PC-3 (cell line): ENCODE measurements at regions not wholly inside any gene's neighbourhood (a gene's known extent, or its start where the extent isn't known, plus 50 kb on each side); places are given as distances from the start of the nearest gene placed in this dataset.

Source experiments
- ATAC-seq: fragments of 200-7000 bp; cut with Tn5 transposase; 2 replicates; pipeline ENCODE4 v1.9.1; 2020; ENCODE audit warnings: mild to moderate bottlenecking, moderate library complexity
- BruUV-seq: library from RNA; stranded (reverse); fragments of 400-500 nt; replicated peaks from 2 replicates; lab custom pipeline; 2021; lab: Mats Ljungman, UMichigan
- CTCF ChIA-PET: fragments of 300-600 bp; sonication (Branson Sonifier 250); formaldehyde crosslinking; loops from one replicate; lab custom pipeline; 2022; ENCODE audit warnings: antibody characterized with exemption; lab: Charles Lee
- POLR2A ChIA-PET: fragments of 300-600 bp; sonication (Branson Sonifier 250); formaldehyde crosslinking; loops from one replicate; lab custom pipeline; 2022; ENCODE audit warnings: antibody characterized with exemption; ENCODE audit not compliant: unreplicated experiment; lab: Charles Lee
- DNase-seq: peaks from one replicate; pipeline ENCODE4 v3.0.0-alpha.2; 2015
- H2AFZ ChIP-seq: fragments of 300-600 bp; sonication (generic); 2 replicates; pipeline ENCODE4 v1.6.0; 2016; ENCODE audit warnings: antibody characterized with exemption, low read length
- H3F3A ChIP-seq: fragments of 300-600 bp; sonication (generic); one replicate; pipeline ENCODE4 v1.6.0; 2017; ENCODE audit warnings: antibody characterized with exemption, low read length, control low read depth, mild to moderate bottlenecking; ENCODE audit not compliant: unreplicated experiment
- H3K27ac ChIP-seq: fragments of 300-600 bp; sonication (generic); 2 replicates; pipeline ENCODE4 v1.5.1; 2016; ENCODE audit warnings: mild to moderate bottlenecking, low read length
- H3K27me3 ChIP-seq: fragments of 300-600 bp; sonication (generic); 2 replicates; pipeline ENCODE4 v1.6.1; 2016; ENCODE audit warnings: low read length, mixed read lengths
- H3K36me3 ChIP-seq: fragments of 300-600 bp; sonication (generic); 2 replicates; pipeline ENCODE4 v1.6.1; 2016; ENCODE audit warnings: low read depth, mixed run types, low read length, mixed read lengths
- H3K4me1 ChIP-seq: fragments of 300-600 bp; sonication (generic); 2 replicates; pipeline ENCODE4 v1.5.1; 2016; ENCODE audit warnings: low read length; ENCODE audit not compliant: insufficient read depth
- H3K4me2 ChIP-seq: fragments of 300-600 bp; sonication (generic); 2 replicates; pipeline ENCODE4 v1.6.0; 2016; ENCODE audit warnings: low read length
- H3K4me3 ChIP-seq: fragments of 300-600 bp; sonication (generic); 2 replicates; pipeline ENCODE4 v1.5.1; 2016; ENCODE audit warnings: mild to moderate bottlenecking, low read length, mixed read lengths
- H3K79me2 ChIP-seq: fragments of 300-600 bp; sonication (generic); 2 replicates; pipeline ENCODE4 v1.6.1; 2017; ENCODE audit warnings: low read length, mixed read lengths
- H3K9ac ChIP-seq: fragments of 300-600 bp; sonication (generic); 2 replicates; pipeline ENCODE4 v1.6.0; 2016; ENCODE audit warnings: mild to moderate bottlenecking, low read length
- H3K9me2 ChIP-seq: fragments of 300-600 bp; sonication (generic); replicated peaks from 2 replicates; pipeline ENCODE4 v1.6.1; 2016; ENCODE audit warnings: mixed run types, low read length, mixed read lengths
- H3K9me3 ChIP-seq: fragments of 300-600 bp; sonication (generic); 2 replicates; pipeline ENCODE4 v1.6.1; 2016; ENCODE audit warnings: low read length, mixed read lengths
- H4K20me1 ChIP-seq: fragments of 300-600 bp; sonication (generic); 2 replicates; pipeline ENCODE4 v1.6.1; 2016; ENCODE audit warnings: low read length, mixed read lengths
- EZH2 ChIP-seq: fragments of 300-600 bp; sonication (generic); IDR thresholded peaks from one replicate; pipeline ENCODE4 v1.6.1; 2017; ENCODE audit warnings: antibody characterized with exemption, mild to moderate bottlenecking, low read length; ENCODE audit not compliant: unreplicated experiment
- EZH2phosphoT487 ChIP-seq: fragments of 300-600 bp; sonication (generic); IDR thresholded peaks from 2 replicates; pipeline ENCODE4 v1.6.1; 2018; ENCODE audit warnings: mild to moderate bottlenecking, antibody characterized with exemption, low read length, borderline replicate concordance
- intact Hi-C: fragments of 100-400 bp; cut with micrococcal nuclease; formaldehyde crosslinking; loops from 2 replicates; pipeline ENCODE4 v1.9.0; 2023
- TF ChIP-seq, protein P1 (sequence below): fragments of 300-600 bp; sonication (generic); conservative IDR thresholded peaks from 2 replicates; pipeline ENCODE4 v1.5.1; 2017; ENCODE audit warnings: antibody characterized with exemption, low read depth, mild to moderate bottlenecking, low read length

- Histone ChIP-seq H3K4me2 (no peak overlapping the region), H3K4me3 (no peak overlapping the region), H3K36me3 (no peaks in the 10 kb centered on the region), H3K9me3 (no peaks in the 10 kb centered on the region), H3K9ac (no peak overlapping the region), H2AFZ (no peak overlapping the region), H3K79me2 (no peaks in the 10 kb centered on the region), H3K27me3 (no peaks in the 10 kb centered on the region), H4K20me1 (no peaks in the 10 kb centered on the region), H3K4me1 (no peaks in the 10 kb centered on the region), H3K9me2 (no peaks in the 10 kb centered on the region), H3F3A (no peaks in the 10 kb centered on the region), H3K27ac (no peak overlapping the region)
- no peak for ATAC-seq
- BruUV-seq, result no TSS peak
- intact Hi-C loops, result no loop called here
- ChIA-PET POLR2A (no interaction called here), CTCF (no interaction called here)
- TF ChIP-seq, protein P1, sequence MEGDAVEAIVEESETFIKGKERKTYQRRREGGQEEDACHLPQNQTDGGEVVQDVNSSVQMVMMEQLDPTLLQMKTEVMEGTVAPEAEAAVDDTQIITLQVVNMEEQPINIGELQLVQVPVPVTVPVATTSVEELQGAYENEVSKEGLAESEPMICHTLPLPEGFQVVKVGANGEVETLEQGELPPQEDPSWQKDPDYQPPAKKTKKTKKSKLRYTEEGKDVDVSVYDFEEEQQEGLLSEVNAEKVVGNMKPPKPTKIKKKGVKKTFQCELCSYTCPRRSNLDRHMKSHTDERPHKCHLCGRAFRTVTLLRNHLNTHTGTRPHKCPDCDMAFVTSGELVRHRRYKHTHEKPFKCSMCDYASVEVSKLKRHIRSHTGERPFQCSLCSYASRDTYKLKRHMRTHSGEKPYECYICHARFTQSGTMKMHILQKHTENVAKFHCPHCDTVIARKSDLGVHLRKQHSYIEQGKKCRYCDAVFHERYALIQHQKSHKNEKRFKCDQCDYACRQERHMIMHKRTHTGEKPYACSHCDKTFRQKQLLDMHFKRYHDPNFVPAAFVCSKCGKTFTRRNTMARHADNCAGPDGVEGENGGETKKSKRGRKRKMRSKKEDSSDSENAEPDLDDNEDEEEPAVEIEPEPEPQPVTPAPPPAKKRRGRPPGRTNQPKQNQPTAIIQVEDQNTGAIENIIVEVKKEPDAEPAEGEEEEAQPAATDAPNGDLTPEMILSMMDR, result no peak
- TF ChIP-seq EZH2 (no peak), EZH2phosphoT487 (no peak)
- DNase-seq, result no peak
Observed at GRCh38 chr1:194118086-194118485, 931.7 kb upstream of the B3GALT2 start.

DNA sequence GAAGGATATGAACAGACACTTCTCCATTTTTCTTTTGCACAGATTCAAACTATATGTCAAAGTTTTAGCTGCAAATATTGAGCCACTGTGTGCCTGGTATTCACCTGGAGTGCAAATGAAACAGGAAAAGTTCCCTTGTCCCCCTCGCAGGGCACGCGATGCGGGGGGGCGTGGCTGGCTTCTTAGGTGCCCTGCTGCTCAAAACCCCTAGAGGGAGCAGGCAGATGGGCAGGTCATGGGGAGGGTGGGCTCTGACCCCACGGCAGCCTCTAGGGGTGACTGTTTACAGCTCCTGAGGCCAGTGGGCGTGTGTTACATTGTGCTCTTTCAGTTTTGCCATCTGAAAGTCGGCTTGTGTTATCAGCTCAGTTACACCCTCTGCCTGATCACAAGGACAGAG lies 931.2 kb upstream of the B3GALT2 start:
- ATAC-seq (no peak), DNase-seq (no peak)
- Histone ChIP-seq H3K27ac (no peak overlapping the region), H3K36me3 (no peaks in the 10 kb centered on the region), H3F3A (no peaks in the 10 kb centered on the region), H2AFZ (no peak overlapping the region), H3K27me3 (no peaks in the 10 kb centered on the region), H3K9ac (no peak overlapping the region), H3K4me1 (no peaks in the 10 kb centered on the region), H4K20me1 (no peaks in the 10 kb centered on the region), H3K4me2 (no peak overlapping the region), H3K9me3 (no peaks in the 10 kb centered on the region), H3K4me3 (no peak overlapping the region), H3K79me2 (no peaks in the 10 kb centered on the region), H3K9me2 (no peaks in the 10 kb centered on the region)
- TF ChIP-seq, protein P1, result no peak
- no peak for TF ChIP-seq EZH2
- no peak for TF ChIP-seq EZH2phosphoT487
- ChIA-PET CTCF (no interaction called here), POLR2A (no interaction called here)
- intact Hi-C loops, result no loop called here
- no TSS peak for BruUV-seq

DNA sequence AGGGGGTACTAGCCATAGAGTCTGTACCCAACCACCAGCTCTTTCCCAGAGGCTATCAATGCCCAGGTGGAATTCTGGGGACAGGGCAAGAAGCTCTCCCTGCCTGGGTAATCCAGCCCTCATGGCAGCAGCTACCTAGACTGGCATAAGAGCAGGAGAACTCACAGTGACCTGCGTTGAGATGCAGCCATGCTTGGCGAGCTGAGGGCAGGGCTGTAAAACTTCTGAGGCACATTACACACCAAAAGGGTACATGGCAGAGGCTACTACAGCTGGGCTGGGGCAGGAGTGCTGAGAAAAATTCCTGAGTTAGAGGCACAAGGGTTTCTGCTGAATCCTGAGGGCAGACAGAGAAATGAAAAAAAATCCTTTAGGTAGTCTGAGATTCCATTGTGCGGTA lies 927.9 kb upstream of the B3GALT2 start:
- ChIA-PET CTCF (no interaction called here), POLR2A (no interaction called here)
- Histone ChIP-seq H3K27ac (no peak overlapping the region), H4K20me1 (no peaks in the 10 kb centered on the region), H3K4me2 (no peak overlapping the region), H2AFZ (no peak overlapping the region), H3K4me3 (no peak overlapping the region), H3K36me3 (no peaks in the 10 kb centered on the region), H3F3A (no peaks in the 10 kb centered on the region), H3K27me3 (no peaks in the 10 kb centered on the region), H3K9me2 (no peaks in the 10 kb centered on the region), H3K9ac (no peak overlapping the region), H3K4me1 (no peaks in the 10 kb centered on the region), H3K9me3 (no peaks in the 10 kb centered on the region), H3K79me2 (no peaks in the 10 kb centered on the region)
- DNase-seq, result no peak
- intact Hi-C loops, result no loop called here
- TF ChIP-seq EZH2 (no peak), EZH2phosphoT487 (no peak)
- TF ChIP-seq, protein P1, result no peak
- BruUV-seq, result no TSS peak
- no peak for ATAC-seq
